Posterior cingulate gyrus (tissue), 11 donors: ENCODE measurements at regions not wholly inside any gene's neighbourhood (a gene's known extent, or its start where the extent isn't known, plus 50 kb on each side); places are given as distances from the start of the nearest gene placed in this dataset.
A peak's percentile ranks its signal among the peaks of the same experiment; 100 is the strongest.

Experiments used
- DNase-seq, 10 donors: peaks; one replicate each; pipeline versions ENCODE4 v3.0.0 to v3.0.0-alpha.2; 2020 to 2021; ENCODE audit warnings: mixed read lengths in 3 of 10
- intact Hi-C: fragments of 100-400 bp; cut with DNase I; formaldehyde crosslinking; loops from one replicate; pipeline ENCODE4 v1.15.1; 2023

DNA sequence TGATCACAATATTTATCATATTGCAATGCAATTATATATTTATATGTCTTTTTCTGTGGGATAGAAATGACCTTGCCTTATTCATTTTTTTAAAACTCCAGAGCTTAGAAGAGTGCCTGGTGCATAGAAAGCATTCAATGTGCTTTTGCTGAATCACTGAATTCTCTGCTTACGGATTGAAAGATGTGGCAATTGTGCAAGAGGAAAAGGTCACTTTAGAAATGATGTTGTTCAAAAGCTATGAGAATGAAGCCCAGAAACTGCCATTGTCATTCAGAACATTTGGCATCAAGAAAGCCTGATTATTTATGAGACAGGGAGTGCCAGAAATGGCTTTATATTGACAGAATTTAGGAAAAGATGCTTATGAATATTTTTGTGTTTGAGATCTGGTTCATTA lies 678.6 kb upstream of the CDH2 start:
- intact Hi-C loops, result no loop called here
- DNase-seq, result no peak

DNA sequence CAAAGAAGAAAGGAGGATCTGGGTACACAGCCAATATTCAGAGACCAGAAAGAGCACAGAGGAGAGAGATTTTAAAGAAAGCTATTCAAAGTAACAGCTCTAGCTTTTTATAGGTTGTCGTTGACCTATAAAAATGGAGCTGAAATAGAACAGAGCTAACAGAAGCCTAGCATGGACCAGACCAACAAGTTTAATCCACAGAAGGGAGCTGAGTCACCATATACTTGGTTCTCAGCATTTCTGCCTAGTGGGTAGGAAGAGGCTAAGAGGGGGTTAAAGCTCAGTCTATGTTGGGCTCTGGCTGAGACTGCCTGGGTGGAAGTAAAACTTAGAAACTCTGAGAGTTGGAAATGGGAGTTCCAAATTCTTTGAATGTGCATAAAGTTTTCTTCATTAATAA lies 678.0 kb upstream of the CDH2 start:
- DNase-seq, result no peak
- intact Hi-C loops, result no loop called here

DNA sequence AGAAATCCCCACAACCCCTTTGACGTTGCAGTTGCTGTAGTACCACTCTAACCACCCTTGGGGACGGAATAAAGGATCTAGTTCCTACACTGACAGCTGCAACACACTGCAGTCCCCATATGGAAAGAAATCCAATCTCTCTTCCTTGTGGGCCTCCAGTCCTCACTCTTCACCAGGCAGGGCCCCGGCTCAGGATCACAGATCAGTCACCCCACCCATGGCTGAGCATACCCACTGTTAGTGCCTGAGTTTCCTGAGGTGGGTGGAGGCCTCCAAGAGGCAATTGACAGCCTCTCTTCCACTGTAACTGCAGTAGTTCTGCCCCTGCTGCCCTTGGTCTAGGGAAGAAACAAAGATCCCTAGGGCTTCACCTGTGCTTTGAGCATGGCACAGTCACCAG lies 670.0 kb upstream of the CDH2 start:
- intact Hi-C loops, result no loop called here
- DNase-seq, result no peak

DNA sequence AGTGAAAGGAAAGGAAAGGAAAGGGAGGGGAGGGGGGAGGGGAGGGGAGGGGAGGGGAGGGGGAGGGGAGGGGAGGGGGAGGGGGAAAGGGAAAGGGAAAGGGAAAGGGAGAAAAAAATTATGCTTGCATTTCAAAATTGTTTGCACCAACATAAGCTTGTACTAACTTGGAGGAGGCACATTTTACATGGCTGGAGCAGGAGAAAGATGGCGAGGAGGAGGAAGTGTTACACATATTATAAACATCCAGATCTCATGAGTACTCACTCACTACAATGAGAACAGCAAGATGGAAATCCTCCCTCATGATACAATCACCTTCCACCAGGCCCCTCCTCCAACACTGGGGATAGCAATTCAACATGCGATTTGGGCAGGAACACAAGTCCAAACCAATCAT lies 660.2 kb upstream of the CDH2 start:
- intact Hi-C loops, result no loop called here
- no peak for DNase-seq

DNA sequence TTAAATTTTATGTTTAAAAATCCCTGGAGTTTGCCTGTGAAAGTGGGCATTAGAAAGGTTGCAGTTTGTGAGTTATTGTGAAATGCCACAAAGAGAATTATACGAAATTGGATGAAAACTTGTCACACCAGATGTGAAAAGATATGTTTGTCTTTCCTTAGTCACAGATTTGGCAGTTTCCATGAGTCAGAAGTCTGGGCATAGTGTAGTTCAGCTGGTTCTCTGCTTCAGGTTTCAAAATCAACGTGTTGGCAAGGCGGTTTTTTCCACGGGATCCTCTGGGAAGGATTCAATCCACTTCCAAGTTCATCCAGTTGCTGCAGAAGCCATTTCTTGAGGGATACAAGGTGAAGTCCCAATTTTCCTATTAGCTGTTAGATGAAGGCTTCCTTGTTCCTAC lies 658.0 kb upstream of the CDH2 start:
- intact Hi-C loops, result no loop called here
- DNase-seq, result peak in 3 of 10 donors; percentile 22 to 81 (median 58)

DNA sequence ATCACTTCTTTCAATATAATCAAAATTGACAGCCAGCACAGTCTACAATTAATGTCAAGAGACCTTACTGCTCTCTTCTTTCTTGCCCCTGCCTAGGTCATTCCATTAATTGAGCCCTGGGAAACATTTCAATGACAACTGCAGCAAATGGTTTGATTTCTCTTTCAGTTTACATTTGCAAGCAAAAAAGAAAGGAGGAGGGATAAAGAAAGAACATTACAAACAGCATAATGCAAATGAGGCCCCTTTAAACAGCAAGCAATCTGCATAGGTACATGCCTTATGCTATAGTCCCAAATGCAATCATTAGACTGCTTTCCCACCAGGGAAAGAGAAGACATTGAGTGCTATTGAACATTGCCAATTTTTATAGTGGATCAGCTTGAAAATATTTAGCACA lies 655.0 kb upstream of the CDH2 start:
- intact Hi-C loops, result no loop called here
- no peak for DNase-seq

DNA sequence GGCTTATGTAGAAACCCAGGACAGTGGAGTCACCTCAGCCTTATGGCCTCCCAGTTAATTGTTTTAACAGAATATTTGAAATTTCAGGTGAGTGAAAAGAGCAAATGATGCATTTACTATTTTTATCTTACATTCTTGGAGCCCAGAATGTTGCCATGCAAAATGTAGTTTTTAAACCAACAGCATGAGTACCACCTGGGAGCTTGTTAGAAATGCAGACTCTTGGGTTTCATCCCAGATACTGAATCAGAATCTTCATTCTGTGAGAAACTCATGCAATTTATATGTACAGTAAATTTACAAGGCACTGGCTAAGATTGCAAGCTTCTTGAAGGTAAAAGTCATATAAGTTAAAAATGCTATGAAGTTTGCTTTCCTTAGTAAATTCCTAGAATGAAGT lies 654.5 kb upstream of the CDH2 start:
- intact Hi-C loops, result no loop called here
- DNase-seq, result no peak

DNA sequence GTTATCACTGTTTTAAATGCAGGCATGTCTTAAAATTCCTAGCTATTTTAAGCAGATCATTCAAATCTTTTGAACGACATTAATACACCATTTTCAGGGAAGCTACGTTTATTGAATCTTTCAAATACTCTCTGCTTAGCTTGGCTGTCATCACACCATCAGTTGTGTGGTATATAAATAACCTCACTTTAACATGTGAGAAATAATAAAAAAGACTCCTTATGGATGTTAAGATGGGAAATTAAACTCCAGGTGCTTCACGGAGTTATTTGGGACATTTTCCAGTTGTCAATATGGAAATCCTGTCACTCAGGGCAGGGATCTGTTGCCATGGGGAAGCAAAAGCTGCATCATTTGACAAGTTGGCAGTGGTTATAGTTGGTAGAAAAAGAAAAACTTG lies 649.2 kb upstream of the CDH2 start:
- intact Hi-C loops, result no loop called here

DNA sequence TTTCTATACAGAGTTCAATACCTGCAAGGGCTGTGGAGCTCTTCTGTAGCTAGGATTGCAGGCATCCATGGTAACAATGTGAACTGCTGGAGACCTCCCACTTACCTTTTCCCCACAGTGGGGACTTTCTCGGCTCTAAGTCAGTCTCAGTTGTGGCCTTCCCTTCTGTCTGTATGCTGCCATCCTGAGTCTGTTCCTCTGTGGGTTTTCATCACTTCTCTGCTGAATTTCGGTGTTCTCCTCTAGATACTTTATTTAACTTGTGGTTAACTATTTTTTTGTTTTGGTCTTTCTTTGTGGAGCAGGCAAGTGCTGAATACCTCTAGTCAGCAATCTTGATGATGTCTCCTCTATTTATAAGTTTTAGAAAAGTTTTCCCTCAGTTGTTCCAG lies 647.2 kb upstream of the CDH2 start:
- no peak for DNase-seq
- intact Hi-C loops, result no loop called here

More for the DNA sequence above, 649.2 kb upstream of the CDH2 start:
- no peak for DNase-seq

DNA sequence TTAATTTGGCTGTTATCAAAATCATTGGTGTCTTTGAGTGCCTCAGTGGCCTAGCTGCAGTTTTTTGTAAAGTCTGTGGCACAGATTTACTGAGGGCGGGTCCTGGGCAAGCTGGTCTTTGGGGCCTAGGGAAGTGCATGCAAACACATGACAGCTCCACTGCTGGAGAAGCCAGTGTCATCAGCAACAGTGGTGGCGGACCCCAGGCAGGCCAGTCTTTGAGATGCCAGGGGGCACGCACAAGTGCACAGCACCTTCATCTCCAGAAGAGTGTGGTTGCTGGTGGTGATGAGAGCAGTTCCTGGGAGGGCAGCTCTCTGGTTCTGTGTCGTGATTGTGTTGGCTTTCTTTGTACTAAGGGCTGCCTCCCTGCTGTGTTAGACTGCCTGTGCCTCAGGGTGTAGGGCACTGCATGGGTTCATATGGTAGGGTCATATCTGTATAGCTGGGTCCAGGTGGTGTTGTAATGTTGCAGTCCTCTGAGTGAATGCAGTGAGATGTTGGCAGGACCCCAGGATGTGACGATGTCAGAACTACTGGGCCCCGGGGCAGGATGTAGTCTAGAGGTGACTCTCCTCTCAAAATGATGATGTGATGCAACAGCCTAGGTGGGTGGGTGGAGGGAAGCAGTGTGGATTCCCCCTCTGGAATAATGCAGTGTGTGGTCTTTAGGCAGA lies 646.7 kb upstream of the CDH2 start:
- intact Hi-C loops, result no loop called here
- DNase-seq, result peak in 2 of 10 donors; percentile 51 to 62

DNA sequence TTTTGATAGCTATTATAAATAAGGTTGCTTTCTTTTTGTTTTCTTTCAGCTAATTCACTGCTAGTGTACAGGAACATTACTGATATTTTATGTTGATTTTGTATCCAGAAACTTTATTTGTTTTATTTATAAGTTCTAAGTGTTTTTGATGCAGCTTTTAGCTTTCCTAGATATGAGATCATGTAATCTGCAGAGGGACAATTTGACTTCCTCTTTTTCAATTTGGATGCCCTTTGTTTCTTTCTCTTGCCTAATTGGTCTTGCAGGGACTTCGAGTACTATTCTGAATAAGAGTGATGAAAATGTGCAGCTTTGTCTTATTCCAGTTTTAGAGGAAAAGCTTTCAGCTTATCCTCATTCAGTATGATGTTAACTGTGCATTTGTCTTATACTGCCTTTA lies 643.4 kb upstream of the CDH2 start:
- DNase-seq, result no peak
- intact Hi-C loops, result no loop called here

DNA sequence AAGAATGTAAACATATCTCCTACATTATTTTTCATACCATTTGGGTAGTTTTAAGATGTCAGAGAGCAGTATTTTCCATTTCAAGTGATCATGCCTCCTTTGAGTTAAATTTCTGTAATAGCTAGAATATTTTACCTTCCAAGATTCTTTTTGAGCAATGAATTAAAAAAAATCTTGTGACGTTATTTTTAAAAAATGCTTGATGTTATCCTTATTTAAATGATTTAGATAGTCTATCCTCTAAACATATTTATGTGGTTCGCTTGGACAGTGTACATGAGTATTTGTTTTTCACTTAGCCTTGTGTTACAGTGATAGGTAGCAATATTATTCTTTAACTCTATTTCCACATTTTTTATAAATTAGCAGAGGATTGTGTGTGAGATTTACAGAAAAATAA lies 639.2 kb upstream of the CDH2 start:
- intact Hi-C loops, result no loop called here
- DNase-seq, result no peak

DNA sequence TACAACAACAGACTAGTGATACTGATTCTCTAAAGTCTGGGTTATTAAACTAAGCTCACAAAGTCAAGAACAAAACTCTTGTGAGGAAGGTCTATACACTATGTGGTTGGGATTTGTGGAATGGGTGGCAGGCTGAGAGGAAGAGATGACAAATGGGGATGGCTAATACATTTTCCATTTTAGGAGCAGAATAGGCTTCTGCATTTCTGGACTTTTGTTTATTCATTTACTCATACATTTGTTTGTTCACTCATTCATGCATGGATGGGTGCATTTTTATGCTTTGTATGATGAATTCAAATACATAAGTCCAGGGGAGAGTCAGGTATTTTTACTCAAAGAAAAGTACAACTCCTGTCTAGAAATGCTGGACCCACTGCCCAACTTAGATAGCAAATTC lies 637.4 kb upstream of the CDH2 start:
- no peak for DNase-seq
- intact Hi-C loops, result no loop called here

DNA sequence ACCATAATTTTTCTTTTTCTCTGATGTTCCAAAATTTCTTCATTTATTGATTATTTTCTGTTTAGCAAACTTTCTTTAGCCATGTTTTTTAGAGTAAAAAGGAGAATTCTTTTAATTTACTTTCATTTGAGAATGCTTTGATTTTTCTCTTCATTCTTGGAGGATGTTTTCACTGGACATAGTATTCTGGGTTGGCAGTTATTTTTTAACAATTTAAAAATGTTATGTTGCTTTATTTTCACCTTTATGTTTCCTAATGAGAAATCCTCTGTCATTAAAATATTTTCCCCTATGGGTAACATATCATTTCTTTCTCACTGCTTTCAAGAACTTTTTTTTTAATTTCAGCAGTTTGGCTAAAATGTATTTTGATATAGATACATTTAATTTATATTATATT lies 631.4 kb upstream of the CDH2 start:
- intact Hi-C loops, result no loop called here
- no peak for DNase-seq

DNA sequence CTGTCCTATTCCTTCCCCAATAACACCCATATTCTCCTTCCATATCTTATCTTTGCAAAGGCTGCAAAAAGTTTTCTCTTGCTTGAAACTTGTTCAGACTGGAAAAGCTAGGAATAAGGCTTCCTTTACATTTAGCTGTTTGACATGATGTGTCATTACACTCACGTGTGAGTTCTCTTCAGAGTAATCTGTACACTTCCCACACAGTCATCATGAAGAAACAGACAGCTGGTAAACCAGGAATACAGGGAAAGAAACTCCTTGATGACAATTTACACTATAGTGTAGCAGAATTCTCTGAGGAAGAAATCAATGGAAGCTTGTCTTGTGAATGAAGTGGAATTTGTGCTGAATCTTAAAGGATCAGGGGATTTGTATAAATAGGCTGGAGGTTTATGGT lies 628.6 kb upstream of the CDH2 start:
- DNase-seq, result no peak
- intact Hi-C loops, result no loop called here

DNA sequence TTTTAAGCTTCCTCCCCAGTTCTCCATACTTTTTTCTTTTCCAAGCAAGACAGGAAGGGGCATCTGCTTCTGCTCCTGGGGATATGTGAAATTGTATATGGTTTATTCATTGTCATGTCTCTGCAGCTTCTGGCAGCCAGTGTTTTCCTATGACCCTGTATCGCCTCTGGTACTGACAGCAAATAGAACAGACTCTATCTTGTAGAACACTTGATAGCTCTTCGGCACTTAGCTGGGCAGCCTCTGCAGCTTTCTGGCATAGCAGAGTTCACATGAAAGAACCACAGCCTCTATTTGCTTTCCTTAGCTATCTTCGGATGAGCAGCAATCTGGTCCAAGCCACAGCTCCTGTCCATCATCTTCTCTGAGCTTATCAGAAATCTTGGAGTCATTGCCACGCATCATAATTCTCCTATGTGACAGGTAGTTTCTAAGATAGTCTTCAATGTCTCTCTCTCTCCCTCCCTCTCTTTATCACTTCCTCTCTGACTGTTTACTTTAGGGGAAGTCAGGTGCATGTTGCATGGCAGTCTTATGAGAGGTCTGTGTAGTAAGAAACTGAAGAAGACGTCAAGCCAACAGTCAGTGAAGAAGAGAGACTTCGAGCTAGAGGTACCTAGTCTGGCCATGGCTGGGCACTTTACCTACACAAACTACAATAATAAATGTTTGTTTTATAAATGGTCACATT lies 627.7 kb upstream of the CDH2 start:
- intact Hi-C loops, result no loop called here
- no peak for DNase-seq

DNA sequence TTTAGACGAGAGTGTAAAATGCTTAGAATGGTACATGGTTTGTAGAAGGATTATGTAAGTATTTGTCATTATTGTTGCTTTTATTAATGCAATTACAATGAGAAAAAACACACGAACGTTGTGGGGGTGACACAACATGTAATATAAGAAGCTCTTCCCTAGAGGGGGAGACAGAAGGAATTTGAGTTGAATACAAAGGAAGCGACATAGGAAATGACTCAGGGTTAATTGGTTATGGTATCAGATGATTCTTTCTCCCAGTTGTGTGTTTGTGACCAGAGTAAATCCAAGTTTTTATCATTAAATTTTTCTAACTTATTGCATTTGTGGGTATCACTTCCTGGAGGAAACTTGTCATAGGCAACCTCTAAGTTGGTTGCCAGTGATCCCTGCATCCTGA lies 625.6 kb upstream of the CDH2 start:
- no peak for DNase-seq
- intact Hi-C loops, result no loop called here

DNA sequence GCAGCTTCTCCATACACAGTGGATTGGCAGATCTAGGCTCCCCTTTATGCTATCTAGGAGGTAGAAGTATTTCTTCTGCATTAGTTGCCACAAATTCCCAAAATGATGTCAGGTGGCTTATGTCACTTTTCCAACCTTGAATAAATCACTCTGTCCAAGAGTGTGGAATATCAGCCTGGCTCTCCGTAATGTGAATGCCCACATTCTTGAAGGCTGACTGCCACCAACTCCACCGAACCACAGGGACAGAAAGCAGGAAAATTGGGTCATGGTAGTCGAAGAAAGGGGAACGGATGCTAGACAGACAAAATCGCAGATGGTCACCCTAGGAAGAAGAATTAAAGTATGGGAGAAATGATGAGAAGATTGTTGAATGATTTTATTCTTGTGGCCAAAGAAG lies 624.9 kb upstream of the CDH2 start:
- no peak for DNase-seq
- intact Hi-C loops, result no loop called here

DNA sequence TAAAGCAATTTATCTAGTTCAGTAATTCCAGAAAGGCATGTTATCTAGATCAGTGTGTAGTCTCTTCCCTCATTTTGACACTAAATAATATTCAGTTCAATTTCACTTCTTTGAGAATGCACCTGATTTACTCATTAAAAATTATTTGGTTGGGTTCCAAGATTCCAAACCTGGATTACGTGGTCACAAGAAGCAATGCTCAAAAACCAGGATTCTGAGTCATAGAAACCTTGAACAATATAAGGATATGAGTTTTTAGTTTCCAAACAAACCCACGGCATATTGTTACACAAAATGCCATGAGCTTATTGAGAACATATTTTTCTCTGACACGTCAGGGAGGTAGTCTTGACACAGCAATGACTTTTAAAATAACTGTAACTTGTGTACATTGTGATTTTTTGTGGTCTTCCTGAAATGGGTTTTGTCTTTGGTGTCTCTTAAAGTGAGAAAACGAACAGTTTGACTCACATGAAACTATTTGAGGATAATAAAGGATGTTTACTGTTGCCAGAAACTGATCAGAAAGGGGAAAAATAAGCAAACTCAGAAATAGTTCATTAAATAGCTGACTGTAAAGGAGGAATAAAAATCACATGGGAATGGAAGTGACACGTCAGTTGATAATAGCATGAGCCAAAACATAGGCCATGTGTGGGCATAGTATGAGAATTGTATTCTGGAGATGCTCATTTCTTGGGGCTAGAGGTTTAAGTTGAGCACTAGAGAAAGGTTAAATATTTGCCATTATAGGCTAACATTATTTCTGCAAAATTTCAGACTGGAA lies 617.7 kb upstream of the CDH2 start:
- intact Hi-C loops, result no loop called here
- DNase-seq, result no peak

DNA sequence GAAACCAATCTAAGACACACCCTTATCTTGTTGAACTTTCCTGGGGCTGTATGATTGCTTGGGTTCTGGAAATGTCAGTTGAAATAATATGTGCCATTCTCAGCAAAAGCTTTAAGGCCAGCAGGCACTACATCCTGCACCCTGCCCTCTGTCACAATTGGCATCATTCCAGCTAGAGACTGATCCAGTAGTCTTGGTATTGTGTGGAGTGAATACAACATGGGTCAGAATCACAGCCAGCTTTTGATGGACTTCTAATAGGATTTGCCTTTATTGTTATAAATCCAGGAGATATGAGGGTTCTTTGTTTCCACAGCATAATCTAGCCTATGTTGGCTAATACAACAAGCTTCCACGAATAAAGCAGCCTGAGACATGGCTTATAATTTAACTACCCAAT lies 617.0 kb upstream of the CDH2 start:
- DNase-seq, result no peak
- intact Hi-C loops, result no loop called here

DNA sequence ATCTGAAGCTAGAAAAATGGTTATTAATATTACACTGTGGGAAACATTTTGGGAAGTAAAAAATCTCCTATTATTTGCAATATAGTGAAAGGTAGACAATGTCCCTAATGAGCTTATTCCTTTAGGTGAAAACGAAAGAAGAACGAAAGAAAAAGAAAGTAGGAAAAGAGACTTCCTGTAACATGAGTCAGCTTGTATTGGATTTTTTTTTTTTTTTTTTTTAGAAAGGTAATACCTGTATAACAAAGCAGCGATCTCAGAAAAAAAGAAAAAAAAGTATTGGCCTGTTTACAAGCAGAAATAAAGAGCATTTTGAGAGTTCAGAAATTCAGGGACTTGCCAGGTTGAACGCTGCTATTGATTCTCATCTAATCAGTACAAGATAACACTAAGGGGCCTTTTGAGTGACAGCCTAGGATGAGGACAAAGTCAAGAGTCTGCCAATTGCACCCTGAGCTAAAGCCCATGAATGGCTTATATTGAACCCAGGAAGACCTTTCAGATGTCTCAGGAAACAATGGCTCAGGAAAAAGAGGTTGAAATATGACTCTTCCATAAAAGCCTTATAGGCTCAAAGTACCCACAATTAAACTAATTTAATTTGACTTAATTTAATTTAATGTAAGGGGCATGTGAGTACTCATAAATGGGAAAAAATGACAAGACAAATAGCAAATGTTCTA lies 615.6 kb upstream of the CDH2 start:
- DNase-seq, result no peak
- intact Hi-C loops, result no loop called here
